ENCODE measurements at regions not wholly inside any gene's neighbourhood (a gene's known extent, or its start where the extent isn't known, plus 50 kb on each side); places are given as distances from the start of the nearest gene placed in this dataset.

- no peak for DNase-seq (ENCODE audit: low spot score)
Measured at GRCh38 chr3:16114429-16114828, 60.1 kb upstream of the GALNT15 start.

GRCh38 chr3:16114930-16115329, 59.5 kb upstream of the GALNT15 start:
- no peak for DNase-seq (ENCODE audit: low spot score)

GRCh38 chr3:16118396-16118795, 56.1 kb upstream of the GALNT15 start:
- DNase-seq (ENCODE audit: low spot score): no peak

- no peak for DNase-seq (ENCODE audit: low spot score)
Measured at GRCh38 chr3:16119887-16120286, 54.6 kb upstream of the GALNT15 start.

- DNase-seq (ENCODE audit: low spot score): no peak
Measured at GRCh38 chr3:16121391-16121790, 53.1 kb upstream of the GALNT15 start.

- no peak for DNase-seq (ENCODE audit: low spot score)
Measured at GRCh38 chr3:16122155-16122554, 52.3 kb upstream of the GALNT15 start.

- no peak for DNase-seq (ENCODE audit: low spot score)
Measured at GRCh38 chr3:16122661-16123060, 51.8 kb upstream of the GALNT15 start.

- DNase-seq (ENCODE audit: low spot score): no peak
Measured at GRCh38 chr3:16124636-16125035, 49.8 kb upstream of the GALNT15 start.
